IMR-90 (cell line): ENCODE measurements at regions not wholly inside any gene's neighbourhood (a gene's known extent, or its start where the extent isn't known, plus 50 kb on each side); places are given as distances from the start of the nearest gene placed in this dataset.

ENCODE experiments used
- ATAC-seq: fragments of 200-7000 bp; cut with Tn5 transposase; 2 replicates; pipeline ENCODE4 v1.9.1; 2020; ENCODE audit warnings: low read depth, mild to moderate bottlenecking, moderate library complexity
- BruUV-seq: library from RNA; stranded (reverse); fragments of 400-500 nt; replicated peaks from 2 replicates; lab custom pipeline; 2021; lab: Mats Ljungman, UMichigan
- CTCF ChIA-PET: fragments of 300-600 bp; formaldehyde crosslinking; extraction: SDS; loops from one replicate; lab custom pipeline; 2021; ENCODE audit warnings: antibody characterized with exemption; lab: Yijun Ruan, JAX
- POLR2A ChIA-PET: fragments of 300-600 bp; sonication (Branson Sonifier 250); formaldehyde crosslinking; loops from one replicate; lab custom pipeline; 2022; ENCODE audit warnings: antibody characterized with exemption; ENCODE audit not compliant: unreplicated experiment; lab: Charles Lee
- DNase-seq: peaks from one replicate; pipeline ENCODE4 v3.0.0; 2013
- H2AFZ ChIP-seq: replicated peaks from 2 replicates; pipeline ENCODE3; 2013; ENCODE audit warnings: low read length, mild to moderate bottlenecking; ENCODE audit not compliant: poor library complexity
- H2AK5ac ChIP-seq: 2 replicates; pipeline ENCODE4 v1.6.1; 2013; ENCODE audit warnings: low read depth, low read length, inconsistent platforms
- H2AK9ac ChIP-seq: replicated peaks from 2 replicates; pipeline ENCODE3; 2013; ENCODE audit warnings: mild to moderate bottlenecking, low read depth, low read length, moderate library complexity; ENCODE audit not compliant: poor library complexity
- H2BK120ac ChIP-seq: 2 replicates; pipeline ENCODE4 v1.6.1; 2013; ENCODE audit warnings: low read depth, low read length, inconsistent platforms
- H2BK15ac ChIP-seq: 3 replicates; pipeline ENCODE4 v1.6.1; 2013; ENCODE audit warnings: low read depth, low read length, inconsistent platforms
- H2BK20ac ChIP-seq: 2 replicates; pipeline ENCODE4 v1.6.1; 2013; ENCODE audit warnings: low read depth, mild to moderate bottlenecking, inconsistent platforms, low read length, moderate library complexity
- H2BK5ac ChIP-seq: 2 replicates; pipeline ENCODE4 v1.6.1; 2013; ENCODE audit warnings: mild to moderate bottlenecking, low read depth, low read length, inconsistent platforms; ENCODE audit not compliant: poor library complexity, severe bottlenecking
- H3K14ac ChIP-seq: replicated peaks from 2 replicates; pipeline ENCODE4 v1.6.1; 2013; ENCODE audit warnings: low read depth, low read length, inconsistent platforms
- H3K18ac ChIP-seq: 2 replicates; pipeline ENCODE4 v1.6.1; 2013; ENCODE audit warnings: low read depth, low read length, control low read depth
- H3K23ac ChIP-seq: 2 replicates; pipeline ENCODE4 v1.6.1; 2013; ENCODE audit warnings: low read depth, low read length, inconsistent platforms
- H3K27ac ChIP-seq: 2 replicates; pipeline ENCODE4 v1.5.1; 2013; ENCODE audit warnings: mild to moderate bottlenecking, control low read depth, low read length; ENCODE audit not compliant: insufficient read depth
- H3K27me3 ChIP-seq: 2 replicates; pipeline ENCODE4 v1.6.1; 2013; ENCODE audit warnings: low read length; ENCODE audit not compliant: control insufficient read depth, insufficient read depth
- H3K36me3 ChIP-seq: 2 replicates; pipeline ENCODE4 v1.6.1; 2013; ENCODE audit warnings: low read length, mixed read lengths; ENCODE audit not compliant: control insufficient read depth, insufficient read depth
- H3K4ac ChIP-seq: 2 replicates; pipeline ENCODE4 v1.6.1; 2013; ENCODE audit warnings: low read depth, low read length, inconsistent platforms
- H3K4me1 ChIP-seq: 2 replicates; pipeline ENCODE4 v1.6.1; 2013; ENCODE audit warnings: low read length, mixed read lengths; ENCODE audit not compliant: control insufficient read depth, insufficient read depth
- H3K4me2 ChIP-seq: 2 replicates; pipeline ENCODE4 v1.6.1; 2013; ENCODE audit warnings: low read depth, mild to moderate bottlenecking, control low read depth, low read length, moderate library complexity
- H3K4me3 ChIP-seq: 2 replicates; pipeline ENCODE4 v1.5.1; 2013; ENCODE audit warnings: low read depth, mild to moderate bottlenecking, control low read depth, low read length, moderate library complexity; ENCODE audit not compliant: insufficient read depth
- H3K56ac ChIP-seq: 2 replicates; pipeline ENCODE4 v1.6.1; 2013; ENCODE audit warnings: low read length, inconsistent platforms; ENCODE audit not compliant: insufficient read depth; ENCODE audit errors: extremely low read depth
- H3K79me1 ChIP-seq, 2 experiments: 2 replicates each; pipeline ENCODE4 v1.6.1; 2013; ENCODE audit warnings: low read length in 2 of 2, inconsistent platforms in 1 of 2, low read depth in 1 of 2
- H3K9ac ChIP-seq: 2 replicates; pipeline ENCODE4 v1.6.1; 2013; ENCODE audit warnings: low read depth, low read length, control low read depth
- H3K9me1 ChIP-seq: 2 replicates; pipeline ENCODE4 v1.6.1; 2013; ENCODE audit warnings: low read length, inconsistent platforms; ENCODE audit not compliant: insufficient read depth
- H3K9me3 ChIP-seq: 2 replicates; pipeline ENCODE4 v1.6.1; 2013; ENCODE audit warnings: low read length; ENCODE audit not compliant: control insufficient read depth, insufficient read depth
- H4K20me1 ChIP-seq: 2 replicates; pipeline ENCODE4 v1.6.1; 2013; ENCODE audit warnings: low read length, inconsistent platforms; ENCODE audit not compliant: insufficient read depth
- H4K5ac ChIP-seq: 2 replicates; pipeline ENCODE4 v1.6.1; 2013; ENCODE audit warnings: mild to moderate bottlenecking, low read depth, low read length, control low read depth
- H4K8ac ChIP-seq, 2 experiments: 2 replicates each; pipeline ENCODE4 v1.6.1; 2013; ENCODE audit warnings: low read depth in 2 of 2, low read length in 2 of 2, control low read depth in 1 of 2, inconsistent platforms in 1 of 2
- H4K91ac ChIP-seq: 2 replicates; pipeline ENCODE4 v1.6.1; 2013; ENCODE audit warnings: low read depth, low read length, inconsistent platforms; ENCODE audit not compliant: insufficient read depth
- BHLHE40 ChIP-seq: fragments of 150-350 bp; IDR thresholded peaks from 2 replicates; pipeline ENCODE4 v1.6.1; 2016; ENCODE audit warnings: mild to moderate bottlenecking, low read depth, low read length
- MAFK ChIP-seq: IDR thresholded peaks from 2 replicates; pipeline ENCODE4 v1.6.1; 2012; ENCODE audit warnings: low read depth, low read length, improper control_type of control experiment
- WGBS, 2 experiments: methylation state at CpG; one replicate each; pipeline versions ENCODE4 v1.1.5 to v1.1.7; 2013; ENCODE audit warnings: missing lambda C conversion rate in 2 of 2; ENCODE audit not compliant: insufficient read length in 1 of 2; ENCODE audit errors: extremely low coverage in 2 of 2; 5-methylcytosine and 5-hydroxymethylcytosine counted together
- dilution Hi-C: fragments of 300-500 bp; cut with HindIII; formaldehyde crosslinking; loops from one replicate; pipeline ENCODE4 v1.14.3; 2018; ENCODE audit warnings: low sequenced_read_pairs; ENCODE audit not compliant: unreplicated experiment
- in situ Hi-C: fragments of 300-500 bp; cut with MboI; formaldehyde crosslinking; loops from 3 replicates; pipeline ENCODE4 v1.14.3; 2019; ENCODE audit warnings: low sequenced_read_pairs, inconsistent platforms, mixed read lengths
- intact Hi-C: fragments of 100-400 bp; cut with micrococcal nuclease; formaldehyde crosslinking; loops from 2 replicates; pipeline ENCODE4 v1.10.0; 2022

GRCh38 chr2:81991282-81991681 lies 1686.7 kb upstream of the LRRTM1 start:
- intact Hi-C loops (no loop called here), in situ Hi-C loops (no loop called here), dilution Hi-C loops (no loop called here)
- Histone ChIP-seq H3K27ac (no peak overlapping the region), H2BK5ac (no peak overlapping the region), H4K91ac (no peak overlapping the region), H3K9me3 (peaks cover 2% of the 10 kb centered on the region; the same call in 1 of the 2 replicates), H3K36me3 (no peaks in the 10 kb centered on the region), H2BK120ac (no peak overlapping the region), H3K18ac (no peak overlapping the region), H3K14ac (no peak overlapping the region), H3K27me3 (no peaks in the 10 kb centered on the region), H3K79me1 (no peaks in the 10 kb centered on the region), H4K20me1 (no peaks in the 10 kb centered on the region), H3K56ac (no peak overlapping the region), H3K4ac (no peak overlapping the region), H2AK5ac (no peak overlapping the region), H3K4me3 (no peak overlapping the region), H2AFZ (no peak overlapping the region), H4K8ac (no peak overlapping the region), H2BK20ac (no peak overlapping the region), H3K4me1 (no peaks in the 10 kb centered on the region), H3K23ac (no peak overlapping the region), H2BK15ac (no peak overlapping the region), H2AK9ac (no peak overlapping the region), H4K5ac (no peak overlapping the region), H3K9me1 (no peaks in the 10 kb centered on the region), H3K9ac (no peak overlapping the region), H3K4me2 (no peak overlapping the region)
- WGBS, 2 experiments, result 39% methylated on average over 2 of the region's 2 CpGs; no CpG with 5 or more reads in 1 of the 2 experiments
- ATAC-seq, result no peak
- CTCF ChIA-PET, result no interaction called here
- DNase-seq, result no peak
- TF ChIP-seq BHLHE40 (no peak), MAFK (peak; percentile 29; the same call in 1 of the 2 replicates)
- POLR2A ChIA-PET, result no interaction called here
- BruUV-seq, result no TSS peak
